ENCODE measurements at regions not wholly inside any gene's neighbourhood (a gene's known extent, or its start where the extent isn't known, plus 50 kb on each side); places are given as distances from the start of the nearest gene placed in this dataset.
"Not testable (repeated sequence)": the region's sequence is repeated elsewhere in the genome, so short reads cannot be mapped to it uniquely, and the experiment has no call there.

GRCh38 chr6:80454661-80455365, 348.3 kb downstream of the BCKDHB start:
- DNase-seq (ENCODE audit: low read depth) = no peak

GRCh38 chr6:80454197-80454596, 347.7 kb downstream of the BCKDHB start:
- DNase-seq (ENCODE audit: low read depth) = peak; percentile 91

GRCh38 chr6:80449726-80450125, 343.3 kb downstream of the BCKDHB start:
- DNase-seq (ENCODE audit: low read depth) = no peak

DNA sequence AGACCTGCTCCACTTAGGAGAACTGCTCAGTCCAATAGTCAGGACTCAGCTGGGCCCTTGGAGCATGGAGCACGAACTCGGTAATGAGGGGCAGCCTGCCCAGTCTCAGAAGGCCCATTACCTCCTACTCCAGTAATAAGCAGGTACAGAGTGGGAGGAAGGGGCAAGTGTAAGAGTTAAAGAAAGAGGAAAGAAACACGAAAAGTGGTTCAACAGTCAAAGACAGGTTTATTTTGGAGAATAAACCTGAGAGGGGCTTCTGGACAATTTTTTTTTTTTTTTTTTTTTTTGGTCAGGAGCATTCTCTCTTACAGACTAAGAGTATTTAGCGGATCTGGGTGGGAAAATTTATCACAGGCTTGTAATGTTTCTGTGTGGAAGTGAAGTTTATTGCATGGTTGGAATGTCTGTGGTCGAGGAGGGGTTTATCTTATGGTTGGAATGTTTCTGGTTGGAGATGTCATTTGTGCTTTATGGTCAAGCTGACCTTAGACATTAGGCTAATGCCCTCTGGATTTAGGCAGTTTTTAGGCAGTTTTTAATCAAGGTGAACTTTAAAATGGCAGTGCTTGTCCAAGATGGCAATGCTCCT, 340.1 kb downstream of the BCKDHB start:
- no peak for DNase-seq (ENCODE audit: low read depth)

- no peak for DNase-seq (ENCODE audit: low read depth)
Observed at GRCh38 chr6:80445751-80446150, 339.3 kb downstream of the BCKDHB start.

DNA sequence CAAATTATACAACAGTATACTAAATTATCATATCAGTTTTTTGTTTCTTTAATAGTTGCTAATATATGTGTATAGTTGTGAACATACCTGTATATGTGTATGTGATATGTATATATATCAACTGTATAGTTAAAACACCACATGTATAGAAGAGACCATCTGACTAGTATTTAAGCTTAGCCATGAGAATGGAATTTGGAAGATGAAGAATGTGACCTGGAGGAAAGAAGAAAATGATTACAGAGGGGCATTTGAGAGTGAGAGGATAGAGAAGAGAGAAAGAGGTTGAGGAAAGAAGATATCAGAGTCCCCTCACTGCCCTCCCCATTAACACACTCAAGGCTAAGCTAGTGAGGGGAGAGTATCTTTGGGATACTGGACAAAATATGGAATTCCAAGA, 335.9 kb downstream of the BCKDHB start:
- DNase-seq (ENCODE audit: low read depth) = no peak

GRCh38 chr6:80441131-80441530, 334.7 kb downstream of the BCKDHB start:
- DNase-seq (ENCODE audit: low read depth) = no peak

DNA sequence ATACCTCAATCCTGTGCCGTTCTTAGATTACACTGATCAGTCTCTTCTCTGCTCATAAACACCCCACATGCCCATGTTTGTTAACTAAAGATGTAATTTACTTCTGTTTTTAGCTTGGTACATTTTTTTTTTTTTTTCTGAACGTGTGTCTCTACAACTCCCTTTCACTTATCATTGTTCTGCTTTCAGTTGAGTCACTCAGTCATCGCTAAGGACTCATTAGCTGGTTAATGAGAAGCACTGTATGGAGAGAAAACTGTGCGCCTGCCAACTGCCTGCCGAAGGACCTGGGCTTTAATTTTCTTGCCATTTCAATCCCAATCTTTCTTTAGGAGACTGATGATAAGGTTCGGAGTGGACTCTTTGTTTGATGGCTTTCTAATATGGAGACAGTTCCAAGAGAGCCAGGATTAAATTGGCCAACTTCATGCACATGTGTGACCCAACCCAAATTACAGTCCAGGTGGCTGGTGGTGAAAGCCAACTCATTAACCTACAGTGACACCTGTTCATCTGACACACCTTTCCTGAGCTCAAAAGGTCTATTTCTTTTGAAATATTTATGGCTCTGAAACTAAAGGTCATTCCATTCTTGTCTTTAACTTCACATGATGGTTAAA, 334.1 kb downstream of the BCKDHB start:
- no peak for DNase-seq (ENCODE audit: low read depth)

DNA sequence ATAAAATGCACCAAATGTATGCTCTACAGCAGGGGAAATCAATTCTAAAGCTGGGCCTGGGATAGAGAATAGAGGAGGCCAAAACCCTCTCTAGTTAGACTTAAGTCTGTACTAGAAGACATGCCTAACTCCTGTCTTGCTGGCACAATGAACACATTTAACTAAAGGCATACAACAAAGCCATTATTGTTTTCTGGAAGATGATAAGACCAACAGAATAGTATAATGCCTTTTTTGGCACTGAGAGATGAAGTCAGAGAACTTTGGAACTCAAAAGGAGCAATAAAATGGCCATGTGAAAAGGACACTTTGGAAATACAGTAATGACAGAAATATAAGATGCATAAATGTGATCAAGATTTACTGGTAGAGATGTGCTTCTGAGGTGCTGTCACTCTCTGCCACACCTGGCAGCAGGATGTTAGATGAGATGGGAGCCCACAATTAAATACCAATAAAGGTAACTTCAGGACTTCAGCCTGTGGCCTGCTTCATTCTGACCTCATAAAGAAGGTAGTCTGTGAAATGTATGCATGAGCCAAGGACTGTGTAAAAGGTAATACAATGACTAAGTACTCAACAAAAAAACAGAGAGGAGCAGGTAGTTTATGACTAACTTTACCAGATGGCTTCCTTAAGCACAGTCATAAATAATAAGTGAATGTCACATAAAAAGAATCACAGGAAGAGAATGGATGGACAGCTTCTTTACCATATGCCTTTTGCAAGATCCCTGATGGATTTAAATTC, 333.4 kb downstream of the BCKDHB start:
- DNase-seq (ENCODE audit: low read depth) = no peak

GRCh38 chr6:80438772-80439171, 332.3 kb downstream of the BCKDHB start:
- DNase-seq (ENCODE audit: low read depth) = peak; percentile 75

DNA sequence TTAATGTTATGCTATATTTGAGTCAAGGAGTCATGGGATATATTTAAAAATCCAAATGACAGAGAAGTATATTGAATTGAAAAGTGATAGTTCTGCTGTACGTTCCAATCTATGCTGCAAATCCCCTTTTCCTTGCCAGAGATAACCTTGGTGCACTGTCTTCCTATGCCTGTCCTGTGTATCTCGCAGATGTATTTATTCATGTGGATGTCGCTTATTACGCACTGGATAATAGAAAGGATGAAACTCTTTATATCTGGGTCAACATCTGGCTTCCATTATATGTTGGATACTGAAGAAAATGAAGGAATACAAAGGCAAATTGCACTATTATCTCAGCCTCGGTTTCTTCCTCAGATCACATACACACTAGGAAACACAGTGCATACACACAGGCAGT, 331.3 kb downstream of the BCKDHB start:
- DNase-seq (ENCODE audit: low read depth) = no peak

DNA sequence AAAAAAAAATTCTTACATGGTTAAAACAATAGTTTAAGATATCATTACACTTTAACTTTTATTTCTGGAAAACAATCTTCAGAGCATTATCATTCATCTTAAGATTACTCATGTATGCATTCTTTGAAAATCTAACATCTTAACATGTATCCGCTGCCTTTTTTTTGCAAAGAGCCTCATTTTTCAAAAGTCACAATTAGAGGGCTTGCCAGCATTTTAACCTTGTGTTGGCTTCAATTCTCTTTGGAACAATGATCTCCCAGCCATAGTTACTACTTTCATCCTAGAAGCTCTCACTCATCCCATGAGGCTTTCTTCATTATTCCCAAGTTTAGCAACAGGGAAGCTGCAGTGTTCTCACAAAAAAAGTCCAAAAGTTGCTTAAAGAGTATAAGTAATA, 330.8 kb downstream of the BCKDHB start:
- DNase-seq (ENCODE audit: low read depth) = no peak

DNA sequence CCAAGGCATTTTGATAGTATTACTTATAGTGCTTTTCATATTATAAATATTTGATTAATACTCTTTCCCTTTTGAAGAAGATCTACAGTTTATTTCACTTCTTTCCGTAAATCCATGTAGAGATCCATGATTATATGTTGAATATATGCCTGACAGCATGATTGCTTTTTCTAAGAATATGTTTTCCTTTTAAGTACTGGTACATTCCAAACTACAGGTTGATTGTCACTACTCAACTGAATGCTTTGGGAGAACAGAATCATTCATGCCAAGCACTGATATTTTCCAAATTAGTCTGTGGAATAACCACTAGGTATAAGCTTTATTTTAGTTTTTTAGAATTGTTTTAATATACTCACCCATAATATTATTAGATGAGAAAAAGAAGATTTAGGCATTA, 330.2 kb downstream of the BCKDHB start:
- DNase-seq (ENCODE audit: low read depth) = no peak

- no peak for DNase-seq (ENCODE audit: low read depth)
Observed at GRCh38 chr6:80435457-80435856, 329.0 kb downstream of the BCKDHB start.

DNA sequence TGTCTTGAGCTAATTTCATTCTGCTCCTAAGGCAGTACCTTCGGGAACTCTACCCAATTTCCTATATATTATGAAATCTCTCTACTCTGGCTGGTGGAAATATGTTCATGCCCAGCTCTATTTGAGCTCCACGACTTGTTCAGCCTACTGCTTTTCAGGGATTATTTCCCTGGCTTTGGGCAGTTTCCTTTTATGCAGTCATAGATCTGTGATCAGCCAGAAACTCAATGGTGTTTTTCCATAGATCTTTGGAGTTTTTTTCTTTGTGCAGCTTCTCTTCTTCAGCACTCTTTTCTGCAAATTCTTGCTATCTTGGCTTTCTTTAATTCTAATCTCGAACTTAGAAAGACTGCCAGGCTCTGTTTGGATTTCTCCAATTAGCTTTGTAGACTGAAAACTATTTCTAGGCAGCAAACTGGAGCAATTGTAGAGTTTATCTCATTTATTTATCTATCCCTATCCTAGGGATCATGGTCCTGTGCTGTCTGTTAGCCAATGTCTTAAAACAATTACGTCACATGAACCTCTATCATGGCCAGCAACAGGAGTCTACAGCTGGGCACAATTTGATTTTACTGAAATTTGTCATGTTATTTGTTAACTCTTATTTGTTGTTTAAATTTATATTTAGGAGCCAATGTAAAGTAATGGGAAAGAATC, 328.4 kb downstream of the BCKDHB start:
- no peak for DNase-seq (ENCODE audit: low read depth)

- DNase-seq (ENCODE audit: low read depth) = no peak
Observed at GRCh38 chr6:80433673-80434025, 327.2 kb downstream of the BCKDHB start.

- DNase-seq (ENCODE audit: low read depth) = no peak
Observed at GRCh38 chr6:80433010-80433672, 326.7 kb downstream of the BCKDHB start.

DNA sequence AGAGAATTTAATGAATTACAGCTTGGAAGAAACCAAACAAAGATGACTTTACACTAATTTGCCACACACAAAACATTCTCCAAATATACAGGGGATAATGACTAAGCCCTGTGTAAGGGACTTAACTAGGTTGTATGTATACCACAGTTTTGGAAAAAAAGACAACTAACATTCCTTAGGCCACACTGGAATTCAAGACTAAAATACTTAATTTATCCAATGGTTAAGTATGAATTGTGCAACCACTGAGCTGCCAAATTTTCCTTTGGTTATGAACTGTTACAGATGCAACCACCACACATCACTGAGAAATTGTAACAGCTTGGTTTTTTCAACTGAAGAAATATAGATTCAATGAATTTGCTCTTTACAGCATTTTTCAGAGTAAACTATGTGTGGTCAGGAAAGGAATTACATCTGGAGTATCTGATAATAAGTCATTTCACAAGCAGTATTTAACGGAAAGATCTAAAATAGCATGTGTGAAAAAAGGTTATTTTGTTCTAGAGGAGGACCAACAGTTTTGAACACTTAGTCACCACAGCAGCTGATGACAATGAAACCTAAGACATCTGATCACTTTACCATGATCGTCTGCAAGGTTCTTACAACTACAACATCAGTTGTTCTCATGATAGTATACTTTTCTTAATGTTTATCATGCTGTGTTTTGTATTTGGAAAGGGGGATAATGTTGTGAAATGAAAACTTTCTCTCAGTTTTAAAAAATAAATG, 318.8 kb downstream of the BCKDHB start:
- peak; percentile 97 for DNase-seq (ENCODE audit: low read depth)

DNA sequence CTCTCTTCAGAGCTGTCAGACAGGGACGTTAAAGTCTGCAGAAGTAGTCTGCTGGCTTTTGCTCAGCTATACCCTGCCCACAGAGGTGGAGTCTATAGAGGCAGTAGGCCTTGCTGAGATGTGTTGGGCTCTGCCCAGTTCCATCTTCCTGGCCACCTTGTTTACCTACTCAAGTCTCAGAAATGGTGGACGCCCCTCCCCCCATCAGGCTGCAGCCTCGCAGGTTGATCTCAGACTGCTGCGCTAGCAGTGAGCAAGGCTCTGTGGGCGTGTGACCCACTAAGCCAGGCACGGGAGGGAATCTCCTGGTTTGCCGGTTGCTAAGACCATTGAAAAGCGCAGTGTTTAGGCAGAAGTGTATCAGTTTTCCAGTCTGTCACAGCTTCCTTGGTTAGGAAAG, 305.0 kb downstream of the BCKDHB start:
- DNase-seq (ENCODE audit: low read depth) = no peak

GRCh38 chr6:80407976-80408375, 301.5 kb downstream of the BCKDHB start:
- not testable (repeated sequence) for DNase-seq (ENCODE audit: low read depth)

DNA sequence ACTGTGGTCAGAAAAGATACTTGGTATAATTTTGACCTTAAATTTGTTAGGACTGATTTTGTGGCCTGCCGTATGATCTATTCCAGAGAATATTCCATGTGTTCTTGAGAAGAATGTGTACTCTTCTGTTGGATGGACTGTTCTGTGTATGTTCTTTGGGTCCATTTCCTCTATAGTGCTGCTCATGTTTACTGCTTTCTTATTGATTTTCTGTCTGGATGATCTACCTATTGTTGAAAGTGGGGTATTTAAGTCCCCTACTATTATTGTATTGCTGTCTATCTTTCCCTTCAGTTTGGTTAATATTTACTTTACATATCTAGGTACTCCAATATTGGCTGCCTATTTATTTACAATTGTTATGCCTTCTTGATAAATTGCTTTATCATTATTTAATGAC, 298.4 kb downstream of the BCKDHB start:
- no peak for DNase-seq (ENCODE audit: low read depth)

Data from GM04504 (cell line).